Activated CD4-positive, CD25-positive, alpha-beta regulatory T cell treated with anti-CD3 and anti-CD28 coated beads, Interleukin-2, amount 50 U/mL, for 72 hours (primary cell): ENCODE measurements at regions not wholly inside any gene's neighbourhood (a gene's known extent, or its start where the extent isn't known, plus 50 kb on each side); places are given as distances from the start of the nearest gene placed in this dataset.
"Not testable (repeated sequence)": the region's sequence is repeated elsewhere in the genome, so short reads cannot be mapped to it uniquely, and the experiment has no call there.

ENCODE experiments used
- DNase-seq: peaks from one replicate; pipeline ENCODE4 v3.0.0; 2021

- DNase-seq = no peak
Observed at GRCh38 chr18:73047688-73048087, 179.9 kb upstream of the NETO1 start.

- no peak for DNase-seq
Observed at GRCh38 chr18:73045037-73045436, 177.2 kb upstream of the NETO1 start.

GRCh38 chr18:73043611-73044010 is 175.8 kb upstream of the NETO1 start:
- no peak for DNase-seq

- no peak for DNase-seq
Observed at GRCh38 chr18:73043211-73043610, 175.4 kb upstream of the NETO1 start.

GRCh38 chr18:73040247-73040646 is 172.5 kb upstream of the NETO1 start:
- DNase-seq = no peak

DNA sequence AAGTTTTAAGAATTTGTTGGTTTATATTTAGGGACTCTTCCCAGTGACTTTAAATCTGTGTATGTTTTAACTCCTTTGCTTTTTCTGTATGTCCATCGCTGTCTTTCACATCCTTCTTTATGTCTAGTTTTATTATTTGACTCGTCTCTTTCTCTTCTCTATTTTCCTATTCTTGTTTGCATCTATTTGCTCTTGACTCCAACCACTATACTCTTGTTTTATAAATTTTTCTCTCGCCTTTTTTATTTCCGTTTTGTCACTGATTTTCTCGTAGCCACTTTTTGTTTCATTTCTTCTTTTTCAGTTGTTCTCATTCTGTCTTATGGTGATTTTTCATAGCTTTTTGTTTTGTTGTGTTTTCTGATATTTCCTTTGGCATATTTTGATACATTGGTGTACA is 170.5 kb upstream of the NETO1 start:
- no peak for DNase-seq

- no peak for DNase-seq
Observed at GRCh38 chr18:73023975-73024374, 156.2 kb upstream of the NETO1 start.

GRCh38 chr18:73009691-73010090 is 141.9 kb upstream of the NETO1 start:
- no peak for DNase-seq

- DNase-seq = no peak
Observed at GRCh38 chr18:73007915-73008308, 140.1 kb upstream of the NETO1 start.

- DNase-seq = no peak
Observed at GRCh38 chr18:73007195-73007914, 139.6 kb upstream of the NETO1 start.

- DNase-seq = no peak
Observed at GRCh38 chr18:73006331-73006730, 138.5 kb upstream of the NETO1 start.

DNA sequence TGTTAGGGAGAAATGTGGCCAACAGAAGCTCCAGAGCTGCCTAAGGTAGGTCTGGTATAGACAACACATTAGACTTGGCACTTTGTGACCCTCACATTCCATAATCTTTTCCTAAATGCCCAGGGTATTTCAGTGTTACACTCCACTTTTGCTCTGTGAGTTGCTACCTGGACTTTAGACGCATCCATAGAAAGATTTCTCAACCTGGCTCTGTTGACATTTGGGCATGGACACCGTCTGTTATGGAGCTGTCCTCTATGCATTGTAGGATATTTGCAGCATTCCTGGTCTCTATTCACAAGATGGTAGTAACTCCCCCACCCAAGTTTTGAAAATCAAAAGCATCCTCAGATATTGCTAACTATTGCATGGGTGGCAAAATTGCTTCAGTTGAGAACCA is 136.5 kb upstream of the NETO1 start:
- no peak for DNase-seq

- DNase-seq = no peak
Observed at GRCh38 chr18:72999971-73000607, 132.3 kb upstream of the NETO1 start.

DNA sequence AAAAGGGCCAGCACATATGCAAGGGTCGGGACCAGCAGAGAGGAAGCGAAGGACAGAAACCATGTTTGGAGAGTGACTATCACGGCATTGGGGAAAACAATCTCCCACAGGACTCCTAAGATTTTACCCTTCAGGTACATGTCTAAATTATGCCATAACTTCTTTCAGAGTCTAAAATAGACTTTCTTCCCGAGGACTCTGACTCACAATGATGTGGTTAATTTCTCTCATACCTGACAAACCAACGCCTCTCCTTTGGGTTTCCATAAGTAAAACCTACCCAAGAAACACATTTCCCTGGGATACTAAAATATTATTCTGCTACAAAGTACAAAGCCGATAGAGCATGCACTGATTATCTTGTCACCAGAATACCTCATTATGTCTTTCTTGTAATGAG is 127.8 kb upstream of the NETO1 start:
- no peak for DNase-seq

- DNase-seq = no peak
Observed at GRCh38 chr18:72993250-72993649, 125.5 kb upstream of the NETO1 start.

DNA sequence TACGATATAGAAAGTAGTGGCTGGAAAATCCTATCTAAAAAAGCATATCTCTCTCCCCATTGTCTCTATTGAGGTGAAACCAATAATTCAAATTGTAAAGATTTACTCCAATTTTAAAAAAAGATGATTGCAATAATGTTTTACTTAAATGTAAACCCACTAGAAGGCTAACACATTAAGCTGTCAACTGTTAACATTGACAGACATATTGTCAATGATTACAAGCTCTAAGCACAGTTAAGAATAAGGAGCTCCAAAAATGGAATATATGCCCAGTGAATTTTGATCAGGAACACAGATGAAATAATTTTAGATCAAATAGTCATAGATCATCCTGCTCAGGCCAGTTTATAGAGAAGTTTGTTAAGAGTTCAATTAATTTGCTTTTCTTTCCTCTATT is 123.6 kb upstream of the NETO1 start:
- no peak for DNase-seq

GRCh38 chr18:72987570-72987969 is 119.8 kb upstream of the NETO1 start:
- DNase-seq = not testable (repeated sequence)

DNA sequence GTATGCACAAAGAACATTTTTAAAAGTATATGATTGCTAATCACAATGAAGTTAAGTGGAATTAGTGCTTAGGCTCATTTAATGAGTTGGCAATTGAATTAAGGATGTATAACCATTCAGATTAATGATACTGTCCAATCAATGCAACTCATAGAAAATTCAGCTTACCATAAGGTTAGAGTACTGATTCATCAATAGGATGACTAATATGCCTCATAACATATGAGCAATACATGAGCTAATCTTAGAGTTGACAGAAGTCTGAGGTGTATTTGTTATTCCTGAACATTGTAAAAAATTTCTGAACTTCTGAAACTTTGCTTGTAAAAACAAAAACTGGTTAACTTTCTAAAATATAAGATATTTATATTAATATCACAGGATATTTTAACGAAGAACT is 118.3 kb upstream of the NETO1 start:
- no peak for DNase-seq

DNA sequence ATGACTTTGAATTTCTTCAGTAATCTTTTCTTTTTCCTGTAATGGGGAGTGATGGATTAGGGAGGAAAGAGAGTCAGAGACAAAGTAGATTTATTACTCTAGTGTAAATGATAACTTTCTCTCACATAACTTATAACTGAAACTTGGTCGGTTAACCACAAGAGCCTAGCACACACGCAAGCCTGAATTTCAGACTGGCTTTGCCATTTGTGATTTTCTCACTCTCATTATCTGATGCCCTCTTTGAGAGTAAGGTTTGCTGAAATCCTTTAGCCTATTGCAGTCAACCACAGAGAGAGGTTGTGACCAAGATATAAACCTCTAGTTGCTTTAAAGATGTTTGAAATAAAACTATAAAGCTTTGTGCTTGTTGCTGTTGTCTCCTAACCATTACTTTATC is 117.9 kb upstream of the NETO1 start:
- no peak for DNase-seq

- DNase-seq = no peak
Observed at GRCh38 chr18:72984290-72984689, 116.5 kb upstream of the NETO1 start.

- no peak for DNase-seq
Observed at GRCh38 chr18:72973841-72974240, 106.1 kb upstream of the NETO1 start.

- DNase-seq = no peak
Observed at GRCh38 chr18:72965616-72966015, 97.8 kb upstream of the NETO1 start.

DNA sequence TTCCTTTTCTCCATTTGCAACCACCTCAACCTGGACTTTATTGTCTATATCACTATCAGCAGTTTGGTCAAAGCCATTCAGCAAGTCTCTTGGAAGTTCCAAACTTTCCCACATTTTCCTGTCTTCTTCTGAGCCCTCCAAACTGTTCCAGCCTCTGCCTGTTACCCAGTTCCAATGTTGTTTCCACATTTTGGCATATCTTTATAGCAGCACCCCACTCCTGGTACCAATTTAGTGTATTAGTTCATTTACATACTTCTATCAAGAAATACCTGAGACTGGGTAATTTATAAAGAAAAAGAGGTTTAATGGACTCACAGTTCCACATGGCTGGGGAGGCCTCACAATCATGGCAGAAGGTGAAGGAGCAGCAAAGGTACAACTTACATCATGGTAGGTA is 90.4 kb upstream of the NETO1 start:
- not testable (repeated sequence) for DNase-seq

GRCh38 chr18:72948439-72948838 is 80.7 kb upstream of the NETO1 start:
- DNase-seq = no peak

- DNase-seq = no peak
Observed at GRCh38 chr18:72942766-72943165, 75.0 kb upstream of the NETO1 start.
